Mesothelial cell of epicardium (in vitro differentiated cells): ENCODE measurements at regions not wholly inside any gene's neighbourhood (a gene's known extent, or its start where the extent isn't known, plus 50 kb on each side); places are given as distances from the start of the nearest gene placed in this dataset.

Experiments
- DNase-seq, 2 experiments: peaks; one replicate each; pipeline ENCODE4 v3.0.0; 2021; ENCODE audit warnings: low spot score in 2 of 2; ENCODE audit not compliant: unreplicated experiment in 2 of 2
- H3K27ac Mint-ChIP-seq: 2 replicates; pipeline ENCODE4 v1.8.0; 2021; ENCODE audit warnings: mixed read lengths
- H3K27me3 Mint-ChIP-seq: 2 replicates; pipeline ENCODE4 v1.8.0; 2021; ENCODE audit warnings: low read depth, mixed read lengths
- H3K36me3 Mint-ChIP-seq: 2 replicates; pipeline ENCODE4 v1.8.0; 2021; ENCODE audit warnings: mixed read lengths
- H3K4me1 Mint-ChIP-seq: 2 replicates; pipeline ENCODE4 v1.8.0; 2021; ENCODE audit warnings: mixed read lengths
- H3K4me3 Mint-ChIP-seq: 2 replicates; pipeline ENCODE4 v1.8.0; 2021; ENCODE audit warnings: mild to moderate bottlenecking, moderate library complexity, mixed read lengths
- H3K9me3 Mint-ChIP-seq: 2 replicates; pipeline ENCODE4 v1.8.0; 2021; ENCODE audit warnings: mixed read lengths
- CTCF ChIP-seq: fragments of 200-600 bp; sonication (generic); IDR thresholded peaks from one replicate; pipeline ENCODE4 v1.5.0; 2021; ENCODE audit warnings: antibody characterized with exemption; ENCODE audit not compliant: unreplicated experiment

DNA sequence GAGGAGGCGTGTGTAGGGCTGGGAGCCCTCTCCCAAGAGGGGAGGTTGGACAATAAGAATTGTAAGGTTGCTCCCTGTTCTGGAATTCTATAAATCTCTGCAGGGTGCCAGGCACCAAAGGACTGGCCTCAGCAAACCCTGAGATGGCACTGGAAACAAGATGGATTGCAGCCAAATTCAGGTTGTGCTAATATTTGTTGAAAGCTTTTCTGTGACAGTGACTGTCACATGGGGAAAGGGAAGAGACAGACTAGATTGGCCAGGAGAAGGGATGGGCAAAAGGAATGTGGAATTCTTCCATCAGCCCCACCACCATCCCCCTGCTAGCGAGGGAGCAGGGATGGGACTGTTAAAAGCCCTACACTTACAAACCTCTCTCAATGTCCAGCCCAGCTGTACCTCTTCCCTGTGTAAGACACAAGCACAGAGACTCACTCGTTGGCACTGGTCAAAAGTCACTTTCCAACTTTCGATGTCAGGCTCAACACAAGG lies 62.4 kb downstream of the SOX9 start:
- no peak overlapping the region for H3K4me3 Mint-ChIP-seq
- H3K36me3 Mint-ChIP-seq: no peaks in the 10 kb centered on the region
- H3K27me3 Mint-ChIP-seq: no peaks in the 10 kb centered on the region
- no peak overlapping the region for H3K27ac Mint-ChIP-seq
- no peak for DNase-seq
- H3K9me3 Mint-ChIP-seq: no peaks in the 10 kb centered on the region
- peaks cover 7% of the 10 kb centered on the region for H3K4me1 Mint-ChIP-seq
- no peak for TF ChIP-seq CTCF

DNA sequence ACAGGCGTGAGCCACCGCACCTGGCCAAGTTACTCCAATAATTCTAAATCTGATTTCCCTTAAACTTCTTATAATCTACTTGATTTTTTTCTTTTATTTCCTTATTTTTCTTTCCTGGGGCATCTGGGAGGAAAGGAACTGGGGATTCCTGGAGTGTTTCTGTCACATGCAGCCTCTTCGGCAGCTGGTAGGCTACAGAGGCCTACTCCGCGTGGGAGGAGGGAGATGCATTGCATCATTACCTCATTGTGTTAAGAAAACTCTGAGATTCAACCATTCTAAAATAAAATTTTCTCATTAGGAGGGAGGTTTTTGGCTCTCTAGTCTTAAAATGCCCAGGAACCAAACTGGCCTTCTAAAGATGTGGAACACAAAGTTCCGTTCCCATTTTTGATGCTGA lies 64.0 kb downstream of the SOX9 start:
- Mint-ChIP-seq H3K4me1 (peaks cover 7% of the 10 kb centered on the region), H3K27me3 (no peaks in the 10 kb centered on the region), H3K27ac (no peak overlapping the region), H3K9me3 (no peaks in the 10 kb centered on the region), H3K4me3 (no peak overlapping the region), H3K36me3 (no peaks in the 10 kb centered on the region)
- no peak for TF ChIP-seq CTCF
- DNase-seq: no peak

- peaks cover 7% of the 10 kb centered on the region for H3K4me1 Mint-ChIP-seq
- no peaks in the 10 kb centered on the region for H3K27me3 Mint-ChIP-seq
- no peak for TF ChIP-seq CTCF
- no peaks in the 10 kb centered on the region for H3K9me3 Mint-ChIP-seq
- H3K27ac Mint-ChIP-seq: no peak overlapping the region
- no peak overlapping the region for H3K4me3 Mint-ChIP-seq
- no peak for DNase-seq
- no peaks in the 10 kb centered on the region for H3K36me3 Mint-ChIP-seq
Measured at GRCh38 chr17:72185564-72185963, 64.7 kb downstream of the SOX9 start.

- peaks cover 17% of the 10 kb centered on the region for H3K4me1 Mint-ChIP-seq
- TF ChIP-seq CTCF: no peak
- no peaks in the 10 kb centered on the region for H3K9me3 Mint-ChIP-seq
- no peak for DNase-seq
- H3K27ac Mint-ChIP-seq: no peak overlapping the region
- no peaks in the 10 kb centered on the region for H3K27me3 Mint-ChIP-seq
- H3K4me3 Mint-ChIP-seq: no peak overlapping the region
- no peaks in the 10 kb centered on the region for H3K36me3 Mint-ChIP-seq
Measured at GRCh38 chr17:72187556-72187955, 66.7 kb downstream of the SOX9 start.

GRCh38 chr17:72188801-72189200 lies 68.0 kb downstream of the SOX9 start:
- Mint-ChIP-seq H3K4me1 (peaks cover 19% of the 10 kb centered on the region), H3K36me3 (no peaks in the 10 kb centered on the region), H3K4me3 (no peak overlapping the region), H3K27ac (no peak overlapping the region), H3K27me3 (no peaks in the 10 kb centered on the region), H3K9me3 (no peaks in the 10 kb centered on the region)
- no peak for DNase-seq
- TF ChIP-seq CTCF: no peak
